ENCODE measurements at regions not wholly inside any gene's neighbourhood (a gene's known extent, or its start where the extent isn't known, plus 50 kb on each side); places are given as distances from the start of the nearest gene placed in this dataset.

DNA sequence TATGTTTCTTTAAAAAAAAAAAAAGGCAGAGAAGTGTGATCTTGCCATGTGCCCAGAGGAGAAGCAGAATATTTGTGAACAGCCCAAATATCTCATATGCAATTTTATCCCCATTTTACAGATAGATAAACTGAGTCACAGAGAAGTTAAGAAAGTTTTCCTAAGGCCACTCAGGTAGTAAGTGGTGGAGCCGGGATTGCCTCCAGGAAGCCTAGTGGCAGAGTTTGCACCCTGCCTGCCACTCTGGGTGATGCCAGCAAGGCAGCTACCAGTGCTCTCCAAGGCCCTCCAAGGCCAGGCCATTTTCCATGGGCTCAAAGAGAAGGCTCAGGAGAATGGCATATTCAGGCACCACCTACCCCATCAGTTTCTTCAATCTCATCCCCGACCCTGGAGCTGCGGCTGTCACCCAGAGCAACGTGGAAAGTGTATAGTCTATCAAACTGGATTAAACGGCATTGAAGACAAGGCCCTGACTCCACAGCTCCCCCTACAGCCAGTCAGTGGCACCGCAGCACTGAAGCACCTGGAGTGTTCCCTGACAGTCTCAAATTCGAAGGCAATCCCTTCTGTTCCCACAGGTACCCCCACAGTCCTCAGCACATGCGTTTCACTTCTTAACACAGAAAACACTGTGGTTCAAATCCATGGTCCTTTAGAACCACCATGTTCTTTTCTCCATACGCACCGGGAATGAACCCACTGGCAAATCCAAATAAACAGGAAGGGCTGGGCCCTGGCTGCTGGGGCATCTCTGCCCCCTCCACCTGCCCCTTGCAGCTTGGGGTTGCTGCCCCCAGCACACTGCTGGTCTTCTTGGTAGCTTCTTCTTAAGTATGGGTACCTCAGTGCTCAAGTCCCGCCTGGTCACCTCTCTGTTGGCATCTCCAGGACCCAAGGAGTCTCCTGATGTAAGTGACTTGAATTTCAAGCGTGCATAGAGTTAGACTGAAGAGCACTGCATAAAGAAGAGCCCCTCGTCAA lies 175.3 kb downstream of the INHBB start:
- Histone ChIP-seq H4K20me1 (ENCODE audit: insufficient read depth, low read length) (no peaks in the 10 kb centered on the region), H3K27ac (ENCODE audit: low read length) (no peak overlapping the region), H3K4me1 (ENCODE audit: insufficient read depth, low read length) (no peaks in the 10 kb centered on the region), H3K36me3 (ENCODE audit: insufficient read depth, low read length) (no peaks in the 10 kb centered on the region), H3K4me3 (ENCODE audit: low read depth in 1 of 2, low read length in 2 of 2) (no peak overlapping the region), H3K9ac (ENCODE audit: low read depth, low read length) (no peak overlapping the region), H2AFZ (ENCODE audit: low read depth, low read length) (no peak overlapping the region), H3K27me3 (ENCODE audit: insufficient read depth, low read length, poor library complexity) (peaks cover 8% of the 10 kb centered on the region), H3K9me3 (ENCODE audit: insufficient read depth, low read length, severe bottlenecking) (no peaks in the 10 kb centered on the region), H3K79me2 (ENCODE audit: insufficient read depth, low read length) (no peaks in the 10 kb centered on the region), H3K4me2 (ENCODE audit: insufficient read depth, low read length) (no peak overlapping the region)
- ATAC-seq (ENCODE audit: insufficient read depth, low read depth) (peak; percentile 60; the same call in 2 of the 3 replicates), DNase-seq (peak; percentile 36)
- TF ChIP-seq, protein P1, sequence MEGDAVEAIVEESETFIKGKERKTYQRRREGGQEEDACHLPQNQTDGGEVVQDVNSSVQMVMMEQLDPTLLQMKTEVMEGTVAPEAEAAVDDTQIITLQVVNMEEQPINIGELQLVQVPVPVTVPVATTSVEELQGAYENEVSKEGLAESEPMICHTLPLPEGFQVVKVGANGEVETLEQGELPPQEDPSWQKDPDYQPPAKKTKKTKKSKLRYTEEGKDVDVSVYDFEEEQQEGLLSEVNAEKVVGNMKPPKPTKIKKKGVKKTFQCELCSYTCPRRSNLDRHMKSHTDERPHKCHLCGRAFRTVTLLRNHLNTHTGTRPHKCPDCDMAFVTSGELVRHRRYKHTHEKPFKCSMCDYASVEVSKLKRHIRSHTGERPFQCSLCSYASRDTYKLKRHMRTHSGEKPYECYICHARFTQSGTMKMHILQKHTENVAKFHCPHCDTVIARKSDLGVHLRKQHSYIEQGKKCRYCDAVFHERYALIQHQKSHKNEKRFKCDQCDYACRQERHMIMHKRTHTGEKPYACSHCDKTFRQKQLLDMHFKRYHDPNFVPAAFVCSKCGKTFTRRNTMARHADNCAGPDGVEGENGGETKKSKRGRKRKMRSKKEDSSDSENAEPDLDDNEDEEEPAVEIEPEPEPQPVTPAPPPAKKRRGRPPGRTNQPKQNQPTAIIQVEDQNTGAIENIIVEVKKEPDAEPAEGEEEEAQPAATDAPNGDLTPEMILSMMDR (IDR thresholded peaks at IDR 0.05; ENCODE audit: borderline replicate concordance, extremely low read depth, low read length, poor library complexity, severe bottlenecking) = peak; percentile 76
- TF ChIP-seq EZH2 (IDR thresholded peaks at IDR 0.05; ENCODE audit: borderline replicate concordance, low read depth, low read length, severe bottlenecking) = no peak

DNA sequence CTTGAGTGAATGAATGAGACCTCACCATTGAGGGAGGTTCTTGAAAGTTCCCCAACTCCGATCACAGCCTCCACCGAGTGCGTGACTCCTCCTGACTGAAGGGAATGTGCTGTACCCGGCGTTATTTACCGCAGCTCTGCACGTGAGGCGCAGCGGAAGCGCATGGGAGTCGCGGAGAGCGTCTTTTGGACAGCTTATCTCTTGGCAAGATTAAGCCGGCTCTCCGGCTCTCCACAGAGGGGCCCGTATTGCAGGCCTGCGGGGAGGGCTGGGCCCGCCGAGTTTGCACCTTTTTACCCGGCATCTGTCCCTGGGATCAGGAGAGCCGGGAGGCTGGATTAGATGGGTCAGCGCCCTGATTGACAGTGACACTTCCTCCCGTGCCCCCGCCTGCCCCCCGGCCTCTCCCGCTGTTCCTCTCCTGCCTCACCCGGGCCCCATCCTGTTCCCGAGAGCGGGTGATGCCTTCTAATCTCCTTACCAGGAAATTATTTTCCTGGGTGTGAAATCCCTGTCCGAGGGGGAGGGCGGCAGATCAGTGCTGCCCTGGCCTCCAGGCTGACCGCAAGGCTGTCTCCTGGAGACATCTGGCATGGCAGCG lies 176.3 kb downstream of the INHBB start:
- H2AFZ ChIP-seq (ENCODE audit: low read depth, low read length) = no peak overlapping the region
- TF ChIP-seq, protein P1 (IDR thresholded peaks at IDR 0.05; ENCODE audit: borderline replicate concordance, extremely low read depth, low read length, poor library complexity, severe bottlenecking) = no peak
- no peak for TF ChIP-seq EZH2 (IDR thresholded peaks at IDR 0.05; ENCODE audit: borderline replicate concordance, low read depth, low read length, severe bottlenecking)
- ATAC-seq (ENCODE audit: insufficient read depth, low read depth) (no peak), DNase-seq (no peak)
- peaks cover 8% of the 10 kb centered on the region for H3K27me3 ChIP-seq (ENCODE audit: insufficient read depth, low read length, poor library complexity)
- no peak overlapping the region for H3K4me2 ChIP-seq (ENCODE audit: insufficient read depth, low read length)
- H3K36me3 ChIP-seq (ENCODE audit: insufficient read depth, low read length) = no peaks in the 10 kb centered on the region
- no peaks in the 10 kb centered on the region for H3K79me2 ChIP-seq (ENCODE audit: insufficient read depth, low read length)
- no peaks in the 10 kb centered on the region for H3K4me1 ChIP-seq (ENCODE audit: insufficient read depth, low read length)
- H3K4me3 ChIP-seq (ENCODE audit: low read depth in 1 of 2, low read length in 2 of 2) = no peak overlapping the region
- no peak overlapping the region for H3K9ac ChIP-seq (ENCODE audit: low read depth, low read length)
- no peaks in the 10 kb centered on the region for H3K9me3 ChIP-seq (ENCODE audit: insufficient read depth, low read length, severe bottlenecking)
- no peak overlapping the region for H3K27ac ChIP-seq (ENCODE audit: low read length)
- H4K20me1 ChIP-seq (ENCODE audit: insufficient read depth, low read length) = no peaks in the 10 kb centered on the region

DNA sequence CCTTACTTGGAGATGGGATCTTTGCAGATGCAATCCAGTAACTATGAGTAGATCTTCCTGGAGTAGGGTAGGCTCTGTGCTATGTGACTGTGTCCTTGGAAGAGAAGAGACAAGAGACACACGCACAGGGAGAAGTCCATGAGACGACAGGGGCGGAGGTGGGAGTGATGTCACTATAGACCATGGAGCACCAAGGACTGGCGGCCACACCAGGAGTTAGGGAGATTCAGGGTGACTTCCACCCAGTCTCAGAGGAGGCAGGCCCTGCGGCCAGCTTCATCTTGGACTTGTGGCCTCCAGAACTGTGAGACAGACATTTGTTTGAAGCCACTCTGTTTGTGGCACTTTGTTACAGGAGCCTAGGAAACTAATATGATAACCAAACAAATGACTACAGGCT lies 177.8 kb downstream of the INHBB start:
- Histone ChIP-seq H3K4me3 (ENCODE audit: low read depth in 1 of 2, low read length in 2 of 2) (no peak overlapping the region), H3K9me3 (ENCODE audit: insufficient read depth, low read length, severe bottlenecking) (no peaks in the 10 kb centered on the region), H3K9ac (ENCODE audit: low read depth, low read length) (no peak overlapping the region), H2AFZ (ENCODE audit: low read depth, low read length) (no peak overlapping the region), H3K4me2 (ENCODE audit: insufficient read depth, low read length) (no peak overlapping the region), H3K4me1 (ENCODE audit: insufficient read depth, low read length) (no peaks in the 10 kb centered on the region), H3K27me3 (ENCODE audit: insufficient read depth, low read length, poor library complexity) (peaks cover 8% of the 10 kb centered on the region), H3K36me3 (ENCODE audit: insufficient read depth, low read length) (no peaks in the 10 kb centered on the region), H3K79me2 (ENCODE audit: insufficient read depth, low read length) (no peaks in the 10 kb centered on the region), H3K27ac (ENCODE audit: low read length) (no peak overlapping the region), H4K20me1 (ENCODE audit: insufficient read depth, low read length) (no peaks in the 10 kb centered on the region)
- no peak for ATAC-seq (ENCODE audit: insufficient read depth, low read depth)
- TF ChIP-seq EZH2 (IDR thresholded peaks at IDR 0.05; ENCODE audit: borderline replicate concordance, low read depth, low read length, severe bottlenecking) = no peak
- DNase-seq = no peak

DNA sequence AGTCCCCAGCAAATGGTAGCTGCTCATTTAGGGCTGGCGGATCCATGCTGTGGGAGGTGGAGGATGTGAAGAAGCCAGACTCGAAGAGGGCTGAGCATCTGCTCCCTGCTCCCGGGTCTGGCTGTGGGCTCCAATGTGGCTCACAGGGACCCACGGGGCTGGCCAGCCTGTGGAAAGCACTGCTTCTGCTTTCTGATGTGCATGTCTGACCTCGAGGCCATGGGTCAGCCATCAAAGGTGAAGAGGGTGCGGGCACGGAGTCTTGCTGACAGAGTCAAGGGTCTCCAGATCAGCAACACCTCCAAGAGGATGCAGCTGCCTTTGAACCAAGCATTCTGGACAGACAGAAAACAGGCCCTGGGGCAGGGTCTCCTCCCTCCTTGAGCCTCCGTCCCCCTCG lies 178.2 kb downstream of the INHBB start:
- H3K4me2 ChIP-seq (ENCODE audit: insufficient read depth, low read length) = no peak overlapping the region
- no peak overlapping the region for H2AFZ ChIP-seq (ENCODE audit: low read depth, low read length)
- no peaks in the 10 kb centered on the region for H4K20me1 ChIP-seq (ENCODE audit: insufficient read depth, low read length)
- no peak overlapping the region for H3K4me3 ChIP-seq (ENCODE audit: low read depth in 1 of 2, low read length in 2 of 2)
- H3K36me3 ChIP-seq (ENCODE audit: insufficient read depth, low read length) = no peaks in the 10 kb centered on the region
- ATAC-seq (ENCODE audit: insufficient read depth, low read depth) (no peak), DNase-seq (no peak)
- no peaks in the 10 kb centered on the region for H3K4me1 ChIP-seq (ENCODE audit: insufficient read depth, low read length)
- no peak overlapping the region for H3K27ac ChIP-seq (ENCODE audit: low read length)
- no peak overlapping the region for H3K9ac ChIP-seq (ENCODE audit: low read depth, low read length)
- no peaks in the 10 kb centered on the region for H3K9me3 ChIP-seq (ENCODE audit: insufficient read depth, low read length, severe bottlenecking)
- H3K27me3 ChIP-seq (ENCODE audit: insufficient read depth, low read length, poor library complexity) = peaks cover 8% of the 10 kb centered on the region
- TF ChIP-seq EZH2 (IDR thresholded peaks at IDR 0.05; ENCODE audit: borderline replicate concordance, low read depth, low read length, severe bottlenecking) = no peak
- TF ChIP-seq, protein P1 (IDR thresholded peaks at IDR 0.05; ENCODE audit: borderline replicate concordance, extremely low read depth, low read length, poor library complexity, severe bottlenecking) = no peak
- no peaks in the 10 kb centered on the region for H3K79me2 ChIP-seq (ENCODE audit: insufficient read depth, low read length)
